SJCRH30 (cell line): ENCODE measurements at regions not wholly inside any gene's neighbourhood (a gene's known extent, or its start where the extent isn't known, plus 50 kb on each side); places are given as distances from the start of the nearest gene placed in this dataset.
"Not testable (repeated sequence)": the region's sequence is repeated elsewhere in the genome, so short reads cannot be mapped to it uniquely, and the experiment has no call there.

Experiments
- DNase-seq, 2 experiments: peaks; one replicate each; pipeline ENCODE4 v3.0.0-alpha.2; 2015 to 2020
- H3K27ac ChIP-seq: fragments of 250-450 bp; sonication (Bioruptor Pico); 2 replicates; pipeline ENCODE4 v1.5.1; 2020; ENCODE audit warnings: mild to moderate bottlenecking, moderate library complexity
- H3K27me3 ChIP-seq: fragments of 250-450 bp; sonication (Bioruptor Pico); 2 replicates; pipeline ENCODE4 v1.5.1; 2020; ENCODE audit warnings: mild to moderate bottlenecking, moderate library complexity
- H3K36me3 ChIP-seq: fragments of 250-450 bp; sonication (Bioruptor Pico); 2 replicates; pipeline ENCODE4 v1.5.1; 2020; ENCODE audit warnings: mild to moderate bottlenecking, moderate library complexity
- H3K4me1 ChIP-seq: fragments of 250-450 bp; sonication (Bioruptor Pico); 2 replicates; pipeline ENCODE4 v1.5.1; 2020; ENCODE audit warnings: mild to moderate bottlenecking, moderate library complexity
- H3K4me3 ChIP-seq: fragments of 250-450 bp; sonication (Bioruptor Pico); 2 replicates; pipeline ENCODE4 v1.5.1; 2020; ENCODE audit warnings: mild to moderate bottlenecking, moderate library complexity
- H3K9me3 ChIP-seq: fragments of 250-450 bp; sonication (Bioruptor Pico); replicated peaks from 2 replicates; pipeline ENCODE4 v1.5.1; 2020; ENCODE audit warnings: mild to moderate bottlenecking, moderate library complexity

- DNase-seq = no peak
- Histone ChIP-seq H3K27me3 (no peaks in the 10 kb centered on the region), H3K4me3 (no peak overlapping the region), H3K9me3 (no peaks in the 10 kb centered on the region), H3K4me1 (no peaks in the 10 kb centered on the region), H3K36me3 (no peaks in the 10 kb centered on the region), H3K27ac (no peak overlapping the region)
These were observed 191.0 kb downstream of the ESM1 start for GRCh38 chr5:54794135-54794975.

GRCh38 chr5:54793468-54794134, 191.8 kb downstream of the ESM1 start:
- Histone ChIP-seq H3K4me3 (no peak overlapping the region), H3K36me3 (no peaks in the 10 kb centered on the region), H3K9me3 (no peaks in the 10 kb centered on the region), H3K4me1 (no peaks in the 10 kb centered on the region), H3K27ac (no peak overlapping the region), H3K27me3 (no peaks in the 10 kb centered on the region)
- DNase-seq = no peak

GRCh38 chr5:54792611-54793404, 192.6 kb downstream of the ESM1 start:
- Histone ChIP-seq H3K4me1 (no peaks in the 10 kb centered on the region), H3K36me3 (no peaks in the 10 kb centered on the region), H3K9me3 (no peaks in the 10 kb centered on the region), H3K27me3 (no peaks in the 10 kb centered on the region), H3K27ac (no peak overlapping the region), H3K4me3 (no peak overlapping the region)
- no peak for DNase-seq

- H3K36me3 ChIP-seq, H3K4me3 ChIP-seq, H3K27me3 ChIP-seq, H3K9me3 ChIP-seq, H3K4me1 ChIP-seq, DNase-seq, H3K27ac ChIP-seq: not testable (repeated sequence)
These were observed 197.5 kb downstream of the ESM1 start for GRCh38 chr5:54787910-54788309.

- H3K4me1 ChIP-seq = no peaks in the 10 kb centered on the region
- H3K27me3 ChIP-seq = no peaks in the 10 kb centered on the region
- no peaks in the 10 kb centered on the region for H3K36me3 ChIP-seq
- no peak overlapping the region for H3K27ac ChIP-seq
- H3K9me3 ChIP-seq = no peaks in the 10 kb centered on the region
- no peak overlapping the region for H3K4me3 ChIP-seq
- DNase-seq = no peak
These were observed 199.4 kb downstream of the ESM1 start for GRCh38 chr5:54785729-54786591.

GRCh38 chr5:54778783-54779182, 206.6 kb downstream of the ESM1 start:
- Histone ChIP-seq H3K4me1 (no peaks in the 10 kb centered on the region), H3K27ac (no peak overlapping the region), H3K4me3 (no peak overlapping the region), H3K27me3 (0 out of 2 replicates have a peak, but pooled peaks cover 3% of the 10 kb centered on the region), H3K36me3 (no peaks in the 10 kb centered on the region), H3K9me3 (no peaks in the 10 kb centered on the region)
- DNase-seq = no peak

GRCh38 chr5:54775645-54776044, 209.7 kb downstream of the ESM1 start:
- Histone ChIP-seq H3K9me3 (no peaks in the 10 kb centered on the region), H3K4me3 (no peak overlapping the region), H3K27me3 (0 out of 2 replicates have a peak, but pooled peaks cover 3% of the 10 kb centered on the region), H3K36me3 (no peaks in the 10 kb centered on the region), H3K27ac (no peak overlapping the region), H3K4me1 (no peaks in the 10 kb centered on the region)
- DNase-seq = no peak

- H3K4me3 ChIP-seq = no peak overlapping the region
- no peak overlapping the region for H3K27ac ChIP-seq
- H3K27me3 ChIP-seq = 0 out of 2 replicates have a peak, but pooled peaks cover 3% of the 10 kb centered on the region
- no peaks in the 10 kb centered on the region for H3K36me3 ChIP-seq
- no peaks in the 10 kb centered on the region for H3K4me1 ChIP-seq
- no peaks in the 10 kb centered on the region for H3K9me3 ChIP-seq
- no peak for DNase-seq
These were observed 210.9 kb downstream of the ESM1 start for GRCh38 chr5:54774281-54775170.

- Histone ChIP-seq H3K27me3 (0 out of 2 replicates have a peak, but pooled peaks cover 3% of the 10 kb centered on the region), H3K9me3 (no peaks in the 10 kb centered on the region), H3K27ac (no peak overlapping the region), H3K4me3 (no peak overlapping the region), H3K36me3 (no peaks in the 10 kb centered on the region), H3K4me1 (no peaks in the 10 kb centered on the region)
- no peak for DNase-seq
These were observed 212.7 kb downstream of the ESM1 start for GRCh38 chr5:54772684-54773083.

- no peak for DNase-seq
- Histone ChIP-seq H3K36me3 (no peaks in the 10 kb centered on the region), H3K4me3 (no peak overlapping the region), H3K4me1 (no peaks in the 10 kb centered on the region), H3K27ac (no peak overlapping the region), H3K27me3 (0 out of 2 replicates have a peak, but pooled peaks cover 3% of the 10 kb centered on the region), H3K9me3 (no peaks in the 10 kb centered on the region)
These were observed 213.2 kb downstream of the ESM1 start for GRCh38 chr5:54772231-54772630.

- Histone ChIP-seq H3K27me3 (no peaks in the 10 kb centered on the region), H3K4me3 (no peak overlapping the region), H3K9me3 (no peaks in the 10 kb centered on the region), H3K4me1 (no peaks in the 10 kb centered on the region), H3K36me3 (no peaks in the 10 kb centered on the region), H3K27ac (no peak overlapping the region)
- DNase-seq = no peak
These were observed 215.6 kb downstream of the ESM1 start for GRCh38 chr5:54769746-54770145.

- Histone ChIP-seq H3K27ac (no peak overlapping the region), H3K27me3 (no peaks in the 10 kb centered on the region), H3K4me1 (no peaks in the 10 kb centered on the region), H3K36me3 (no peaks in the 10 kb centered on the region), H3K4me3 (no peak overlapping the region), H3K9me3 (no peaks in the 10 kb centered on the region)
- DNase-seq = no peak
These were observed 216.3 kb downstream of the ESM1 start for GRCh38 chr5:54769072-54769471.

- H3K9me3 ChIP-seq = no peaks in the 10 kb centered on the region
- H3K4me3 ChIP-seq = no peak overlapping the region
- H3K4me1 ChIP-seq = no peaks in the 10 kb centered on the region
- H3K27me3 ChIP-seq = no peaks in the 10 kb centered on the region
- H3K27ac ChIP-seq = no peak overlapping the region
- no peaks in the 10 kb centered on the region for H3K36me3 ChIP-seq
- no peak for DNase-seq
These were observed 218.6 kb downstream of the ESM1 start for GRCh38 chr5:54766748-54767147.
